Mucosa of descending colon (tissue), 3 donors: ENCODE measurements at regions not wholly inside any gene's neighbourhood (a gene's known extent, or its start where the extent isn't known, plus 50 kb on each side); places are given as distances from the start of the nearest gene placed in this dataset.
A peak's percentile ranks its signal among the peaks of the same experiment; 100 is the strongest.

Experiments
- ATAC-seq: fragments of 200-7000 bp; cut with Tn5 transposase; one replicate; pipeline ENCODE4 v1.9.1; 2020; ENCODE audit warnings: mild to moderate bottlenecking, moderate library complexity
- DNase-seq, 3 donors: peaks; one replicate each; pipeline ENCODE4 v3.0.0-alpha.2; 2020
- H3K36me3 ChIP-seq: fragments of 200-600 bp; one replicate; pipeline ENCODE4 v1.8.0; 2021; ENCODE audit warnings: low read depth, mild to moderate bottlenecking
- H3K4me1 ChIP-seq: fragments of 200-600 bp; one replicate; pipeline ENCODE4 v1.8.0; 2021; ENCODE audit warnings: low read depth, mild to moderate bottlenecking
- H3K4me3 ChIP-seq: fragments of 200-600 bp; one replicate; pipeline ENCODE4 v1.8.0; 2021; ENCODE audit warnings: mild to moderate bottlenecking
- H3K9me3 ChIP-seq: fragments of 200-600 bp; one replicate; pipeline ENCODE4 v1.8.0; 2021; ENCODE audit warnings: mild to moderate bottlenecking
- CTCF ChIP-seq: fragments of 200-600 bp; IDR thresholded peaks from one replicate; pipeline ENCODE4 v1.8.0; 2022; ENCODE audit warnings: antibody characterized with exemption, mild to moderate bottlenecking
- intact Hi-C, 2 donors: fragments of 100-400 bp; cut with DNase I in 1 of 2; cut with micrococcal nuclease in 1 of 2; formaldehyde crosslinking; loops; one replicate each; pipeline versions ENCODE4 v1.11.0 to v1.11.1; 2022; cut with DNase I, micrococcal nuclease
- donor health status: DM: no; HTN: no; CAD: no; lungs with moderate emphysema.
- donor health status: DM: no; HTN: no; CAD: no.
- donor health status: DM: no; HTN: yes; CAD: no.

- DNase-seq: peak in 1 of 3 donors; percentile 23
- ATAC-seq: peak; percentile 96
- TF ChIP-seq CTCF: no peak
These were observed 155.5 kb downstream of the POLR2M start for GRCh38 chr15:57861815-57862586.

GRCh38 chr15:57862761-57863160, 156.2 kb downstream of the POLR2M start:
- Histone ChIP-seq H3K4me1 (no peaks in the 10 kb centered on the region), H3K4me3 (no peak overlapping the region), H3K9me3 (no peaks in the 10 kb centered on the region), H3K36me3 (no peaks in the 10 kb centered on the region)
- intact Hi-C loops: loop anchor here in 1 of 2 donors (5.0 kb wide), 2 partner anchors 110 to 205 kb away; partner anchors contain the start of gene ALDH1A2
- ATAC-seq (no peak), DNase-seq (no peak)
- no peak for TF ChIP-seq CTCF

More at GRCh38 chr15:57861815-57862586, 155.5 kb downstream of the POLR2M start:
- no peaks in the 10 kb centered on the region for H3K36me3 ChIP-seq
- intact Hi-C loops: loop anchor here in 1 of 2 donors (5.0 kb wide), 2 partner anchors 110 to 205 kb away; partner anchors contain the start of gene ALDH1A2
- no peaks in the 10 kb centered on the region for H3K9me3 ChIP-seq
- no peaks in the 10 kb centered on the region for H3K4me1 ChIP-seq
- H3K4me3 ChIP-seq: no peak overlapping the region

- intact Hi-C loops: loop anchor here in 1 of 2 donors (5.0 kb wide), 1 partner anchor 202 kb away; the partner anchor contains the start of gene ALDH1A2
- no peak for TF ChIP-seq CTCF
- ATAC-seq (no peak), DNase-seq (peak in 1 of 3 donors; percentile 9)
- Histone ChIP-seq H3K4me3 (no peak overlapping the region), H3K4me1 (no peaks in the 10 kb centered on the region), H3K9me3 (no peaks in the 10 kb centered on the region), H3K36me3 (no peaks in the 10 kb centered on the region)
These were observed 158.8 kb downstream of the POLR2M start for GRCh38 chr15:57865294-57865693.

GRCh38 chr15:57866149-57866736, 159.7 kb downstream of the POLR2M start:
- peak; percentile 54 to 86 (median 82) for DNase-seq
- peak; percentile 71 for ATAC-seq
- Histone ChIP-seq H3K4me3 (no peak overlapping the region), H3K36me3 (no peaks in the 10 kb centered on the region), H3K4me1 (no peaks in the 10 kb centered on the region), H3K9me3 (no peaks in the 10 kb centered on the region)
- intact Hi-C loops: loop anchor here in 1 of 2 donors (5.0 kb wide), 1 partner anchor 201 kb away; the partner anchor contains the start of gene ALDH1A2
- TF ChIP-seq CTCF: peak; percentile 67

- Histone ChIP-seq H3K4me1 (no peaks in the 10 kb centered on the region), H3K36me3 (no peaks in the 10 kb centered on the region), H3K9me3 (no peaks in the 10 kb centered on the region), H3K4me3 (no peak overlapping the region)
- no peak for DNase-seq
- no peak for TF ChIP-seq CTCF
- intact Hi-C loops: loop anchor here in 1 of 2 donors (5.0 kb wide), 1 partner anchor 199 kb away; the partner anchor contains the start of gene ALDH1A2
- no peak for ATAC-seq
These were observed 161.7 kb downstream of the POLR2M start for GRCh38 chr15:57867970-57868798.
